A549 (cell line): ENCODE measurements at regions not wholly inside any gene's neighbourhood (a gene's known extent, or its start where the extent isn't known, plus 50 kb on each side); places are given as distances from the start of the nearest gene placed in this dataset.

Experiments used
- CTCF ChIP-seq: fragments of >200 bp; sonication (Bioruptor Twin); formaldehyde crosslinking; IDR thresholded peaks from 3 replicates; pipeline ENCODE4 v1.5.1; 2016
- JUN ChIP-seq, 2 experiments: fragments of >200 bp; sonication (Bioruptor Twin); formaldehyde crosslinking; IDR thresholded peaks; 2 replicates in 1 of 2; 3 replicates in 1 of 2; pipeline ENCODE4 v1.6.1; 2016 to 2017
- POLR2A ChIP-seq: IDR thresholded peaks from 2 replicates; pipeline ENCODE4 v1.6.1; 2012; ENCODE audit warnings: mild to moderate bottlenecking, low read length

DNA sequence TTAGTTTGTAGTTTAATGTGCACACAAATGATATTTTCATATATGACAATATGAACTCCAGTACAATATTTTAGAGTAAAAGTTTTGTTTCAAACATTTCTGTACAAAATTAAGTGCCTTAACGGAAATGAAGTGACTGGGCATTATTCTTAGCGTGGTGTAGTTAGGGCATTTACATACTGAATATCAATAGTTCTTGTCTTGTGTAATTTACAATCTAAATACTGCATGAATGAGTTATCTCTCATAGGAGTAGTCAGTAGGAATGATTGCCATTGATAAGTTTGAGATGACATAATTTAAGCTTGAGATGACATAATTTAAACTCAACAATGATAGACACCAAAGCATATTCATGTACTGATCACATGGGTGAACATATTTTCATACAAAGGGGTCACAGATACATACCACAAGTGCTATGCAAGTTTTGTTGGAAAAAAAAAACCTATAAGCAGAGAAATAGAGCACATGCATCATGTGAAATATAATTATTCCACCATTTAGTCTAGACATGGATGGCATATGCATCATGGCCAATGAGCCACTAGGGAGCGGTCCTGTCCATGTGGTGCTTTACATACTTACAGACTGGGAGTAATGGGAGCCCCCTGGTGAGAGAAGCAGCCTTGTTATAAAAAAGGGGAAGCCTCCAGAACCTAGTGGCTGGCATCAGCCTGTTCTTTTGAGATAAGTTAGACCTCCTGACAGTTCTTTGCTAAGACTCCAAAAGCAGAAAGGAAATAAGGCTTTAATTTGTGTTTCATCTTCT lies 1523.9 kb downstream of the MAT2B start:
- TF ChIP-seq CTCF (no peak), JUN (IDR thresholded peaks at IDR 0.05) (no peak), POLR2A (no peak)
